ENCODE measurements at regions not wholly inside any gene's neighbourhood (a gene's known extent, or its start where the extent isn't known, plus 50 kb on each side); places are given as distances from the start of the nearest gene placed in this dataset.

- no peak for TF ChIP-seq CTCF (IDR thresholded peaks at IDR 0.05)
- TF ChIP-seq REST (IDR thresholded peaks at IDR 0.05; ENCODE audit: insufficient read depth in 1 of 2, low read depth in 2 of 2, low read length in 1 of 2): no peak
These were observed 68.5 kb upstream of the PLCL2 start for GRCh38 chr3:16816048-16816780.

All from Panc1 (cell line).